ENCODE measurements at regions not wholly inside any gene's neighbourhood (a gene's known extent, or its start where the extent isn't known, plus 50 kb on each side); places are given as distances from the start of the nearest gene placed in this dataset.

- TF ChIP-seq CTCF (IDR thresholded peaks at IDR 0.05) = no peak
- no peak for TF ChIP-seq POLR2A (IDR thresholded peaks at IDR 0.05)
These were observed 422.0 kb upstream of the MON1B start for GRCh38 chr16:76768948-76769347.
